ENCODE measurements at regions not wholly inside any gene's neighbourhood (a gene's known extent, or its start where the extent isn't known, plus 50 kb on each side); places are given as distances from the start of the nearest gene placed in this dataset.

DNA sequence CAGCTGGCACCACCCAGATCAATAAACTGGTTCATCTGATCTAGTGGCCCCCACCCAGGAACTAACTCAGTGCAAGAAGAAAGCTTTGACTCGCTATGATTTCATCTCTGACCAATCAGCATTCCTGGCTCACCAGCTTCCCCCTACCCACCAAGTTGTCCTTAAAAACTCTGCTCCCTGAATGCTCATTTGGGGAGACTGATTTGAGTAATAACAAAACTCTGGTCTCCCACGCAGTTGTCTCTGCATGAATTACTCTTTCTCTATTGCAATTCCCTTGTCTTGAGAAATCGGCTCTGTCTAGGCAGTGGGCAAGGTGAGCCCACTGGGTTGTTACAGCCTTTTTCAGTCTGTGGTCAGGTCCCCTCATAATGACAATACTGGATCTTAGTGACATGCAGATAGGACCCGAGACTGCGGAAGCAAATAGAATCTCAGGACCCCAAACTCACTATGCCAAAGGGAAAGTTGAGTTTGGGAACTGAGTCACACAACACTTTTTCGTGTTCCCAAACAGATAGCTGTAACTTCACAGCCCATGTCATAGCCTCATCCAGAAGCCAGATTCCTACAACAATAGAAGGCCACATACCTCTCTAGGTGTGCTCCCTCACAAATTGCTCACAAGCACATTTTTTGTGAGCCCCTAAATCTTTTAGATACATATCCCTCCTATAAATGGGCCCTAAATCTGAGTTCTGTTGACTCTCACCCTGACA lies 175.2 kb upstream of the RAI14 start:
- Histone ChIP-seq H3K4me3 (ENCODE audit: low read depth in 1 of 2, low read length in 2 of 2) (no peak overlapping the region), H3K9ac (ENCODE audit: low read depth in 1 of 2, low read length in 2 of 2) (no peak overlapping the region), H3K36me3 (ENCODE audit: control insufficient read depth in 1 of 2, insufficient read depth in 2 of 2, low read length in 2 of 2) (no peaks in the 10 kb centered on the region), H3K27ac (ENCODE audit: low read depth, low read length) (no peak overlapping the region), H3K27me3 (ENCODE audit: control insufficient read depth in 1 of 2, insufficient read depth in 2 of 2, low read length in 2 of 2) (no peaks in the 10 kb centered on the region), H3K9me3 (ENCODE audit: control insufficient read depth in 1 of 2, low read length in 2 of 2) (no peaks in the 10 kb centered on the region), H3K4me1 (ENCODE audit: control insufficient read depth in 1 of 2, insufficient read depth in 2 of 2, low read length in 2 of 2) (peaks cover 0 to 5% of the 10 kb centered on the region in 2 donors)

DNA sequence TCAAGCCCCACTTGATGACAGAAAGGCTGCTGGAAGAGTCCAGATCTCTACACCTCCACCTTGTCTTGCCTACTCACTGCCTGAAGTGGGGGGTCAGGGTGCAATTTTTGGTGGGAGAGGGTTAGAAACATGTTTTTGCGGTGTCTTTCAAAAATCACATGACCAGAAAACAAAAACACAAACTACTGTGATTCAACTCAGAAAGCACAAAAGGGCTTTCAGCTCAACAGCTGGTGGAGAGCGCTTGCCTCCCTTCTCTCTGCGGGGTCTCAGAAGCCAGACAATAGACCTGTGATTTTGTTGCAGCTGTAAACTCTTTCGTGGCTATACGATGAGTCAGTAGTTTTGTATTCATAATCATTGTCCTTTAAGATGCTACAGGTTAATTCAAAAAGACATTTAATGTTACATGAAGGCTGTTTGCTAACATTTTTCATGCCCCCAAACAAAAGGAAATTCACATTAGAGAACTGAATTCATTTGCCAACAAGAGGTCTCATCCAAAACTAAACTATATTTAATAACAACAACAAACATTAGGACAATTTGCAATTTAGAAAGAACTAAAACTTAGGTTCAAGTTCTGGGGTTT lies 172.6 kb upstream of the RAI14 start:
- Histone ChIP-seq H3K9me3 (ENCODE audit: control insufficient read depth in 1 of 2, low read length in 2 of 2) (no peaks in the 10 kb centered on the region), H3K27me3 (ENCODE audit: control insufficient read depth in 1 of 2, insufficient read depth in 2 of 2, low read length in 2 of 2) (no peaks in the 10 kb centered on the region), H3K9ac (ENCODE audit: low read depth in 1 of 2, low read length in 2 of 2) (no peak overlapping the region), H3K36me3 (ENCODE audit: control insufficient read depth in 1 of 2, insufficient read depth in 2 of 2, low read length in 2 of 2) (no peaks in the 10 kb centered on the region), H3K4me1 (ENCODE audit: control insufficient read depth in 1 of 2, insufficient read depth in 2 of 2, low read length in 2 of 2) (peaks cover 10 to 17% of the 10 kb centered on the region in 2 donors), H3K27ac (ENCODE audit: low read depth, low read length) (no peak overlapping the region), H3K4me3 (ENCODE audit: low read depth in 1 of 2, low read length in 2 of 2) (no peak overlapping the region)

DNA sequence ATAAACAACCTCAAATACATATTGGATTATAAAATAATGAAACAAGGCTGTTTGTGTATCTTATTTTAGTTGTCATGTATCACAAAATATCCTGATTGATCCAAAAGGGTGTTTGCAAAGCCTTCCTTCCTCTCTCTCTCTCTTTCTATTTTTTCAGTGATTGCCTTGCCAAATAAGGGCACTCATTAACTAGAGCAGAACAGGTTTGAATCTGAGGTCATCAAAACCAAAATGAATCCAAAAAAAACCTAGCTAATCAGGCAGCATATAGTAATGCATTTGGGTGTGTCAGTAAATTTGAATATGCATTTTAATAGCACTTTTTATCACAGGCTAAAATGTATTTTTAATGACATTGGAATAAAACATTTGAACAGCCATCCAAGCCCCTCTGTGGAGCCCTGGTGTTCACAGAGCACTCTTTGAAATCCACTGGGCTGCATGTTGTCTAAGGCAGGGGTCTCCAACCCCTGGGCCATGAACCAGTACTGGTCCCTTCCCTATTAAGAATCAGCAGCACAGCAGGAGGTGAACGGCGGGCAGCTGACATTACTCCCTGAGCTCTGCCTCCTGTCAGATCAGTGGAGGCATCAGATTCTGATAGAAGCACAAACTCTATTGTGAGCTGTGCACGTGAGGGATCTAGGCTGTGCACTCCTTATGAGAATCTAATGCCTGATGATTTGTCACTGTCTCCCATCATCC lies 171.8 kb upstream of the RAI14 start:
- Histone ChIP-seq H3K4me1 (ENCODE audit: control insufficient read depth in 1 of 2, insufficient read depth in 2 of 2, low read length in 2 of 2) (peaks cover 10 to 17% of the 10 kb centered on the region in 2 donors), H3K4me3 (ENCODE audit: low read depth in 1 of 2, low read length in 2 of 2) (no peak overlapping the region), H3K36me3 (ENCODE audit: control insufficient read depth in 1 of 2, insufficient read depth in 2 of 2, low read length in 2 of 2) (no peaks in the 10 kb centered on the region), H3K27me3 (ENCODE audit: control insufficient read depth in 1 of 2, insufficient read depth in 2 of 2, low read length in 2 of 2) (no peaks in the 10 kb centered on the region), H3K9me3 (ENCODE audit: control insufficient read depth in 1 of 2, low read length in 2 of 2) (no peaks in the 10 kb centered on the region), H3K27ac (ENCODE audit: low read depth, low read length) (no peak overlapping the region), H3K9ac (ENCODE audit: low read depth in 1 of 2, low read length in 2 of 2) (no peak overlapping the region)

GRCh38 chr5:34485768-34486030 lies 170.4 kb upstream of the RAI14 start:
- H3K27ac ChIP-seq (ENCODE audit: low read depth, low read length), result no peak overlapping the region
- H3K27me3 ChIP-seq (ENCODE audit: control insufficient read depth in 1 of 2, insufficient read depth in 2 of 2, low read length in 2 of 2), result no peaks in the 10 kb centered on the region
- H3K9ac ChIP-seq (ENCODE audit: low read depth in 1 of 2, low read length in 2 of 2), result no peak overlapping the region
- peaks cover 10 to 17% of the 10 kb centered on the region in 2 donors for H3K4me1 ChIP-seq (ENCODE audit: control insufficient read depth in 1 of 2, insufficient read depth in 2 of 2, low read length in 2 of 2)
- no peaks in the 10 kb centered on the region for H3K9me3 ChIP-seq (ENCODE audit: control insufficient read depth in 1 of 2, low read length in 2 of 2)
- no peaks in the 10 kb centered on the region for H3K36me3 ChIP-seq (ENCODE audit: control insufficient read depth in 1 of 2, insufficient read depth in 2 of 2, low read length in 2 of 2)
- no peak overlapping the region for H3K4me3 ChIP-seq (ENCODE audit: low read depth in 1 of 2, low read length in 2 of 2)

- H3K4me3 ChIP-seq (ENCODE audit: low read depth in 1 of 2, low read length in 2 of 2), result no peak overlapping the region
- H3K27me3 ChIP-seq (ENCODE audit: control insufficient read depth in 1 of 2, insufficient read depth in 2 of 2, low read length in 2 of 2), result no peaks in the 10 kb centered on the region
- H3K4me1 ChIP-seq (ENCODE audit: control insufficient read depth in 1 of 2, insufficient read depth in 2 of 2, low read length in 2 of 2), result peaks cover 10 to 17% of the 10 kb centered on the region in 2 donors
- H3K36me3 ChIP-seq (ENCODE audit: control insufficient read depth in 1 of 2, insufficient read depth in 2 of 2, low read length in 2 of 2), result no peaks in the 10 kb centered on the region
- H3K9ac ChIP-seq (ENCODE audit: low read depth in 1 of 2, low read length in 2 of 2), result no peak overlapping the region
- no peak overlapping the region for H3K27ac ChIP-seq (ENCODE audit: low read depth, low read length)
- no peaks in the 10 kb centered on the region for H3K9me3 ChIP-seq (ENCODE audit: control insufficient read depth in 1 of 2, low read length in 2 of 2)
Measured at GRCh38 chr5:34486160-34486848, 169.8 kb upstream of the RAI14 start.

DNA sequence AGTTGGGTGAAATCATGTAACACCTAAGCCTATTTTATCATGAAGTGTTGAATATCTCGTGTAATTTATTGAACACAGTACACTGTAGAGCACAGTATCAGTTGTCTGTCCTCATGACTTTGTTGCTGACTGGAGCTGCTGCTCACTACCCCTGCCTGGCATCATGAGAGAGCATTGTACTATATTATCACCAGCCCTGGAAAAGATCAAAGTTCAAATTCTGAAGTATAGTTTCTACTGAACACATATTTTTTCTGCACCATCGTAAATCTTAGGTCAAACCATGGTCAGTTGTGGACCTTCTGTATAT lies 169.3 kb upstream of the RAI14 start:
- Histone ChIP-seq H3K9ac (ENCODE audit: low read depth in 1 of 2, low read length in 2 of 2) (no peak overlapping the region), H3K27me3 (ENCODE audit: control insufficient read depth in 1 of 2, insufficient read depth in 2 of 2, low read length in 2 of 2) (no peaks in the 10 kb centered on the region), H3K9me3 (ENCODE audit: control insufficient read depth in 1 of 2, low read length in 2 of 2) (no peaks in the 10 kb centered on the region), H3K27ac (ENCODE audit: low read depth, low read length) (no peak overlapping the region), H3K36me3 (ENCODE audit: control insufficient read depth in 1 of 2, insufficient read depth in 2 of 2, low read length in 2 of 2) (no peaks in the 10 kb centered on the region), H3K4me3 (ENCODE audit: low read depth in 1 of 2, low read length in 2 of 2) (no peak overlapping the region), H3K4me1 (ENCODE audit: control insufficient read depth in 1 of 2, insufficient read depth in 2 of 2, low read length in 2 of 2) (peaks cover 10 to 17% of the 10 kb centered on the region in 2 donors)

DNA sequence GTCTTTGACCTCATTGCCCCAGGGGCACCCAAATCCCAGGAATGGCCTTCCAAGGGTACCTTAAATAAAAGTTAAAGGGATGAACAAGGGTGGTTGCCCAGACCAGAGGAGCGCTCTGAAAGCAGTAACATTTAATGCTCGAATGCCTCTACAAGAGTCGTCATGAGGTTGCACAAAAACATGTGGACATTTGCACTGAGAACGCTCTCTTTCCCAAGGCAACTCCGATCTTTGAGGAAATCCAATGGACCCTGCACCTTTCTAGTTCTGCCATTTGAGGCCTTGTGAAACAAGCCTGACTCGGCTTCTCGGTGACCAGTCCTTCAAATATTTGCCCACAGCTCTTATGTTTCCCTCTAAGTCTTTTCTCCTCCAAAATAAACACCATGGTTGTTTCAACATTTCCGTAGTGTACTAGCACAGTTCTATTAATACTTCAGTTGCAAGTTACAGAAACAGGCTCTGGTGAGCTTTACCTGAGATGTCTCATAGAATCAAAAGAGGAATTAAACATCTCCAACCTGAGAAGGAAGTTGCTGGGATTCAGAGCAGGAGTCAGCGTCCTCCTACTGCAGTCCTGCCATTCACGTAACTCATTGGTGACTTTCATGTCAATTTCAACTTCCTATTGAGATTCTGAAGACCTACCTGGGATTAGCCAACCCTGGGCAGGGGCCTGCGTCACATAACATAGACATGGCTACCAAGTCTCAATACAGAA lies 168.8 kb upstream of the RAI14 start:
- Histone ChIP-seq H3K27ac (ENCODE audit: low read depth, low read length) (no peak overlapping the region), H3K27me3 (ENCODE audit: control insufficient read depth in 1 of 2, insufficient read depth in 2 of 2, low read length in 2 of 2) (no peaks in the 10 kb centered on the region), H3K36me3 (ENCODE audit: control insufficient read depth in 1 of 2, insufficient read depth in 2 of 2, low read length in 2 of 2) (no peaks in the 10 kb centered on the region), H3K4me1 (ENCODE audit: control insufficient read depth in 1 of 2, insufficient read depth in 2 of 2, low read length in 2 of 2) (peaks cover 10 to 17% of the 10 kb centered on the region in 2 donors), H3K4me3 (ENCODE audit: low read depth in 1 of 2, low read length in 2 of 2) (no peak overlapping the region), H3K9ac (ENCODE audit: low read depth in 1 of 2, low read length in 2 of 2) (no peak overlapping the region), H3K9me3 (ENCODE audit: control insufficient read depth in 1 of 2, low read length in 2 of 2) (no peaks in the 10 kb centered on the region)

DNA sequence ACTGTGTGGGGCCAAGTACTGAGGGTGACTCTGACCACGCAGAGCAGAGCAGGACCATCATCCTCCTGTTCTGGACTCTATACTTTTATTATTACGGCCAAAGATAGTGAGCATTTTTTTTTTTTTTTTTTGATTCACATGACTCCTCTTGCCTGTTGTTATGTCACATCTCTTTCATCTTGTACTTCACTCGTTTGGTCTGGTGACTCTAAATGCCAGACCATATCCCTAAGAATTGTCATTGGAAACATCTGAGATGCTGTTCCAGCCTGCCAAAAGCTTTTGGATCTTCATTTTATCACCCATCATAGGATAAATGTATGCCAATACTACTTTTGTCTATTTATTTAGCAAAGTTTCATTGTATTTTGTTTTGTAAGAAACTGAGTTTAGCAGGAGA lies 168.2 kb upstream of the RAI14 start:
- no peak overlapping the region for H3K9ac ChIP-seq (ENCODE audit: low read depth in 1 of 2, low read length in 2 of 2)
- no peak overlapping the region for H3K4me3 ChIP-seq (ENCODE audit: low read depth in 1 of 2, low read length in 2 of 2)
- H3K9me3 ChIP-seq (ENCODE audit: control insufficient read depth in 1 of 2, low read length in 2 of 2), result no peaks in the 10 kb centered on the region
- H3K36me3 ChIP-seq (ENCODE audit: control insufficient read depth in 1 of 2, insufficient read depth in 2 of 2, low read length in 2 of 2), result no peaks in the 10 kb centered on the region
- H3K27me3 ChIP-seq (ENCODE audit: control insufficient read depth in 1 of 2, insufficient read depth in 2 of 2, low read length in 2 of 2), result no peaks in the 10 kb centered on the region
- H3K4me1 ChIP-seq (ENCODE audit: control insufficient read depth in 1 of 2, insufficient read depth in 2 of 2, low read length in 2 of 2), result peaks cover 10 to 17% of the 10 kb centered on the region in 2 donors
- H3K27ac ChIP-seq (ENCODE audit: low read depth, low read length), result no peak overlapping the region

DNA sequence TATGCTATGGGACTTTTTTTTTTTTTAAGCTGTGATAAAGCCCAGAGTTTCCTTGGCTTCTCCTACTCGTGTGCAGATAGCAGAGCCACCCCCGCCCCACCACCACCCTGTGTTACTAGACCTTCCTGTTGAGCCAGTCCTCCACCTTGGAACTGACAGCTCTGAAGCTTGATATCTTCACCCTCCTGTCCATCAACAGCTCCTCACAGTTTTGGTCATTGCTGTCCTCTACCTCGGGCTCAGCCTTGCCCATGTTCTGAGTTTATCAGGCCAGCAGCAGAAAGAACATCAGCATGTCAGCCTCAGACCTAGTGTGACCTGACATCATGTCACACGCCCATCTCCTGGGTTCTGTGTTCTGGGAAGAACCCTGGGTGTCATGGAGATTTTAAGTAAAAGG lies 167.1 kb upstream of the RAI14 start:
- Histone ChIP-seq H3K9ac (ENCODE audit: low read depth in 1 of 2, low read length in 2 of 2) (no peak overlapping the region), H3K4me3 (ENCODE audit: low read depth in 1 of 2, low read length in 2 of 2) (no peak overlapping the region), H3K4me1 (ENCODE audit: control insufficient read depth in 1 of 2, insufficient read depth in 2 of 2, low read length in 2 of 2) (peaks cover 10 to 17% of the 10 kb centered on the region in 2 donors), H3K9me3 (ENCODE audit: control insufficient read depth in 1 of 2, low read length in 2 of 2) (no peaks in the 10 kb centered on the region), H3K36me3 (ENCODE audit: control insufficient read depth in 1 of 2, insufficient read depth in 2 of 2, low read length in 2 of 2) (no peaks in the 10 kb centered on the region), H3K27me3 (ENCODE audit: control insufficient read depth in 1 of 2, insufficient read depth in 2 of 2, low read length in 2 of 2) (no peaks in the 10 kb centered on the region), H3K27ac (ENCODE audit: low read depth, low read length) (no peak overlapping the region)

All from duodenal mucosa (tissue), 2 donors.